ENCODE measurements at regions not wholly inside any gene's neighbourhood (a gene's known extent, or its start where the extent isn't known, plus 50 kb on each side); places are given as distances from the start of the nearest gene placed in this dataset.
"Not testable (repeated sequence)": the region's sequence is repeated elsewhere in the genome, so short reads cannot be mapped to it uniquely, and the experiment has no call there.

DNA sequence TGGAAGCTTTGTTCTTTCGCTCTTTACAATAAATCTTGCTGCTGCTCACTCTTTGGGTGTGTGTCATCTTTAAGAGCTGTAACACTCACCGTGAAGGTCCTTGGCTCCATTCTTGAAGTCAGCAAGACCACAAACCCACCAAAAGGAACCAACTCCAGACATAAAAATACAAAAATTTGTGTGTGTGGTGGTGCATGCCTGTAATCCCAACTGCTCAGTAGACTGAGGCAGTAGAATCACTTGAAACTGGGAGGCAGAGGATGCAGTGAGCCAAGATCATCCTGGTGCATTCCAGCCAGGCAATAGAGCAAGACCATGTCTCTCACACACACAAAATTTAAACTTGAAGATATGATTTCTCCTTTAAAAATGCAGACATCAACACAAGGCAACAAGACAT is 1431.7 kb upstream of the B3GALT2 start:
- no peak for DNase-seq (ENCODE audit: low read depth in 2 of 3, low spot score in 2 of 3)

DNA sequence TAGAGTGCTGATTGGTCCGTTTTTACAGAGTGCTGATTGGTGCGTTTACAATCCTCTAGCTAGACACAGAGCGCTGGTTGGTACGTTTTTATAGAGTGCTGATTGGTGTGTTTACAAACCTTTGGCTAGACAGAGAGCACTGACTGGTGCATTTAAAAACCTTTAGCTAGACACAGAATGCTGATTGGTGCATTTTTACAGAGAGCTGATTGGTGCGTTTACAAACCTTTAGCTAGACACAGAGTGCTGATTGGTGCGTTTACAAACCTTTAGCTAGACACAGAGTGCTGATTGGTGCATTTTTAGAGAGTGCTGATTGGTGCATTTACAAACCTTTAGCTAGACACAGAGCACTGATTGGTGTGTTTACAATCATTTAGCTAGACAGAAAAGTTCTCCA is 1430.9 kb upstream of the B3GALT2 start:
- DNase-seq (ENCODE audit: low read depth in 2 of 3, low spot score in 2 of 3) = not testable (repeated sequence)

DNA sequence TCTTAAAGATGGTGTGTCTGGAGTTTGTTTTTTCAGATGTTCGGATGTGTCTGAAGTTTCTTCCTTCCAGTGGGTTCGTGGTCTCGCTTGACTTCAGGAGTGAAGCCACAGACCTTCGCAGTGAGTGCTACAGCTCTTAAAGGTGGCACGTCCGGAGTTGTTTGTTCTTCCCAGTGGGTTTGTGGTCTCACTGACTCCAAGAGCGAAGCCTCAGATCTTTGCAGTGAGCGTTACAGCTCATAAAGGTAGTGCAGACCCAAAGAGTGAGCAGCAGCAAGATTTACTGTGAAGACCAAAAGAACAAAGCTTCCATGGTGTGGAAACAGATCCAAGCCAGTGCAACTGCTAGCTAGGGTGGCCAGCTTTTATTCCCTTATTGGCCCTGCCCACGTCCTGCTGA is 1430.4 kb upstream of the B3GALT2 start:
- DNase-seq (ENCODE audit: low read depth in 2 of 3, low spot score in 2 of 3) = no peak

- DNase-seq (ENCODE audit: low read depth in 2 of 3, low spot score in 2 of 3) = no peak
Observed at GRCh38 chr1:194602184-194602583, 1415.8 kb upstream of the B3GALT2 start.

DNA sequence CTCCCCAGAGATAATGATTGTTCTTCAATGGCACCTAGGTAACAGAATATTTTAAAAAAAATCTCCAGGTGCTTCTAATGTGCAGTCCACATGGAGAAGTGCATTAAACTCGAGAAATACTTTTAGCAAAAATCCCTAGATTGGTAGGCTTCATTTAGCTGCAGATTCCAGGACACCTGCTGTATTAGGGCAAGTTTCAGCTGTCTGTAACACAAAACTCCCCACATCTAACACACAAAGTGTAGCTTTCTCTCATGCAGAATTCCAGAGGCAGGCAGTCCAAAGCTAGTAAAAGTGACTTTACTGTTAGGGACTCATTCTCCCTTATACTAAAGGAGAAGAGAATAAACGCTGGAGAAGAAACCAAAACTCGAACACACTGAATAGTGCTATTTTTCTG is 1414.3 kb upstream of the B3GALT2 start:
- no peak for DNase-seq (ENCODE audit: low read depth in 2 of 3, low spot score in 2 of 3)

DNA sequence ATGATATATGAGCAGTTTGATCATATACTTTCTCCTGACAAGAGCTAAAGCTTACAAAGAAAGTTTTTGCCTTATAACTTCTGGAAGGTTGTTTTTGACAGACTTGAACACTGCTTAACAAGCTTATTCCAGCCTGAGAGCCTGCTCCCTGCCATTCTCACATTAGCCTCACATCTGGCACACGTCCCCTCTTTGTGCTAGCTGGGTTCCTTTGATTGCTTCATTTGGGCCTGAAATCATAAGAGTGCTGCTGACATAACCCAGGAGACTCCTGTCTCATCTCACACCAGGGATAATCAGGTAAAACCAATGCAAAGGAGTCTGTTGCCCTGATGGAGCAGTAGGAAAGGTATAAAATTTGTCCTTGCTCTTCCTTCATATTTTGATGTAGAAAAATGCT is 1411.7 kb upstream of the B3GALT2 start:
- no peak for DNase-seq (ENCODE audit: low read depth in 2 of 3, low spot score in 2 of 3)

DNA sequence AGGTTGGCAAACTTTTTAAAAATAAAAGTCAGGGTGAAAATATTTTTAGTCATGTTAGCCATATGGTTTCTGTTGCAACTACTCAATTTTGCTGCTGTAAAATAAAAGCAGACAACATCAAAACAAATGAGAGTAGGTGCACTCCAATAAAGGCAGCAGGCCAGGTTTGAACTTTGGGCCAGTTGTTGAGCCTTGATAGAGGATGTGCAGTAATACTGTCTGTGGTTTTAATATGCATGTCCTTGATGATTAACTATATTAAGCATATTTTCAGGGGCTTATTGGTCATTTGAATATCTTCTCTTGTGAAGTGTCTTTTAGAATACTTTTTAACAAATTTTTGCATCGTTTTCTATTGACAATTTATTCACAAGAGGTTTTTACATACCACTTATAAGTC is 1399.9 kb upstream of the B3GALT2 start:
- no peak for DNase-seq (ENCODE audit: low read depth in 2 of 3, low spot score in 2 of 3)

DNA sequence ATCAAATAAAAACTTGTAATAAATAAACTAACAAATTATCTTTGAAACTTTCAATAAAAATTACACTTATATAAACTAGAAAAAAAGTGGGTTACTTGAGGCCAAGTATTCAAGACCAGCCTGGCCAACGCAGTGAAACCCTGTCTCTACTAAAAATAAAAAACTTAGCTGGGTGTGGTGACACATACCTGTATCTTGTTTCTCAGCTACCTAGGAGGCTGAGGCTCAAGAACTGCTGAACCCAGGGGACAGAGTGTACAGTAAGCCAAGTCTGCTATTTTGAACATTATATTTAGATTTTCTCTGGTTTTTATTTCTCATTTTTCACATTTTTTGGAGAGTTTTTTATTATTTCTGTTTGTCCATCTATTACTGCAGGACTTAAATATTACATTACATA is 1397.6 kb upstream of the B3GALT2 start:
- no peak for DNase-seq (ENCODE audit: low read depth in 2 of 3, low spot score in 2 of 3)

DNA sequence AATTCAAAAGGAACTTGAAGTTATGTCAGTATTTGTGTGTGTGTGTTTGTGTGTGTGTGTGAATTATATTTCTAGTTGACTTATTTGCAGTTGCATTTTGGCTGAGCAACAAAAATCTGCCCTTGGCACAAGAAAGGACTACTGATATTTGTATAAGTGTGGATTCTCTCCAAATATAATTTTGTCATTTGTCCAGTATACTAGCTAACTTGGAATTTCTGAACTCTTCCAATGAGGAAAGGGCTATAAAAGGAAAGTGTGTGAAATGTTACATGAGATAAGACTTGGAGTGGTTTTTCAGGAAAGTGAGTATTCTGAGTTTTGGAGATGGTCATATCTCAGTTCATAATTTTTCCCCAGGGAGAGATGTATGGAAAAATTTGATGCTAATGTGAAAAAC is 1384.1 kb upstream of the B3GALT2 start:
- no peak for DNase-seq (ENCODE audit: low read depth in 2 of 3, low spot score in 2 of 3)

- no peak for DNase-seq (ENCODE audit: low read depth in 2 of 3, low spot score in 2 of 3)
Observed at GRCh38 chr1:194568610-194569009, 1382.2 kb upstream of the B3GALT2 start.

- DNase-seq (ENCODE audit: low read depth in 2 of 3, low spot score in 2 of 3) = no peak
Observed at GRCh38 chr1:194548071-194548470, 1361.7 kb upstream of the B3GALT2 start.

DNA sequence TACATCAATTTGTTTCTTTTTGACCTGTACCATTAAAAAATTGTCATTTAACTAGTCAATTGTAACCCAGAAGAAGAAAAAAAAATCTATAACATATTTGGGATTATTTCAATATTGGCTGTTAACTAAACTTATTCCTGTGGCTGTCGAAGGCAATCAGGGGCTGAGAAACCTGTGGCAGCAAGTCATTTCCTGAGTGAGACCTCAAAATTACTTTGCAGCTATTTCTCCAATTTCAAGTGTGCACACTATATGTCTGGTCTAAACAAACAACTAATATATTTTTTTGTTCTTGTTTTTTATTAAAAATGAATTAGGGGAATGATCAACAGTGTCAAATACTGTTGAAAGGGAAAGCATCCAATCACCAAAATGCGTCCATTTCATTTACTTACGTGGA is 1357.6 kb upstream of the B3GALT2 start:
- DNase-seq (ENCODE audit: low read depth in 2 of 3, low spot score in 2 of 3) = no peak

DNA sequence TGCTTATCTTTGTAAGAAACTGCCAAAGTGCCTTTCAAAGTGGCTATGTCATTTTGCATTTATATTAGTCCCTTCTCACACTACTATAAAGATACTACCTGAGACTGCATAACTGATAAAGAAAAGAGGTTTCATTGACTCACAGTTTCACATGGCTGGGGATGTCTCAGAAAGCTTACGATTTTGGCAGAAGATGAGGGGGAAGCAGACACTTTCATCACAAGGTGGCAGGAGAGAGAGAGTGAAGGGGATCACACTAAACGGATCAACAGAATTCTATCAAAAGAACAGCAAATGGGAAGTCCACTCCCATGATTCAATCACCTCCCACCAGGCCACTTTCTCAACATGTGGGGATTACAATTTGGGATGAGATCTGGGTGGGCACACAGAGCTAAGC is 1352.0 kb upstream of the B3GALT2 start:
- no peak for DNase-seq (ENCODE audit: low read depth in 2 of 3, low spot score in 2 of 3)

- no peak for DNase-seq (ENCODE audit: low read depth in 2 of 3, low spot score in 2 of 3)
Observed at GRCh38 chr1:194537521-194537920, 1351.1 kb upstream of the B3GALT2 start.

- no peak for DNase-seq (ENCODE audit: low read depth in 2 of 3, low spot score in 2 of 3)
Observed at GRCh38 chr1:194535369-194535768, 1349.0 kb upstream of the B3GALT2 start.

- no peak for DNase-seq (ENCODE audit: low read depth in 2 of 3, low spot score in 2 of 3)
Observed at GRCh38 chr1:194534784-194535183, 1348.4 kb upstream of the B3GALT2 start.

DNA sequence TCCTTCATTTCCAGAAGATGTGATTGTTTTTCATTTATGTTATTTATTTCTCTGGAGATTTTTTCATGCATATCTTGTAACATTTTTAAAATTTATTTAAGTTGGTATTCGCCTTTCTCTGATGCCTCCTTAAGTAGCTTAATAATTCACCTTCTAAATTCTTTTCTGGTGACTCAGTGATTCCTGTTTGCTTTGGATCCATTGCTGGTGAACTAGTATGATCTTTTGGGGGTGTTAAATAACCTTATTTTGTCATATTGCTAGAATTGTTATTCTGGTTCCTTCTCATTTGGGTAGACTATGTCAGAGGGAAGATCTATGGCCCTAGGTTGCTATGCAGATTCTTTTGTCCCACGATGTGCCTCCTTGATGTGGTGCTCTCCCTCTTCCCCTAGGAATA is 1347.2 kb upstream of the B3GALT2 start:
- DNase-seq (ENCODE audit: low read depth in 2 of 3, low spot score in 2 of 3) = no peak

- DNase-seq (ENCODE audit: low read depth in 2 of 3, low spot score in 2 of 3) = no peak
Observed at GRCh38 chr1:194517567-194517966, 1331.2 kb upstream of the B3GALT2 start.

- DNase-seq (ENCODE audit: low read depth in 2 of 3, low spot score in 2 of 3) = no peak
Observed at GRCh38 chr1:194515916-194516315, 1329.5 kb upstream of the B3GALT2 start.

- no peak for DNase-seq (ENCODE audit: low read depth in 2 of 3, low spot score in 2 of 3)
Observed at GRCh38 chr1:194512957-194513356, 1326.5 kb upstream of the B3GALT2 start.

DNA sequence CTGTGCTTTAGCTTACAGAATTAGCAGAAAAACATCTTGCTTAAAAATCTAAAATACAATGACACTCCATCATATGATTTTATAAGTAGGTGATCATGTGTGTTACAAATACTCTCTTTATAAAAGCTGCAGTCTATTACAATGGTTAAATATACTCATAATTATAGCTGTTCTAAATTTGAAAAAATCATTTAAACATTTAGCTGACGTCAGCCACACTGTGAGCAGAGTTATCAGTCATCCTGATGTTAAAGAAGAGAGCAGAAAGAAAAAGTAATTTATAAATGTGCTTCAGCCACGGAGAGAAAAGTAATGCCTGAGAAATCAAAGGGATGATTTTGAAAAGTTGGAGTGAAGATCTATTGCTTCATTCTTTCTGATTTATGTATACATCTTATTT is 1325.9 kb upstream of the B3GALT2 start:
- DNase-seq (ENCODE audit: low read depth in 2 of 3, low spot score in 2 of 3) = no peak

DNA sequence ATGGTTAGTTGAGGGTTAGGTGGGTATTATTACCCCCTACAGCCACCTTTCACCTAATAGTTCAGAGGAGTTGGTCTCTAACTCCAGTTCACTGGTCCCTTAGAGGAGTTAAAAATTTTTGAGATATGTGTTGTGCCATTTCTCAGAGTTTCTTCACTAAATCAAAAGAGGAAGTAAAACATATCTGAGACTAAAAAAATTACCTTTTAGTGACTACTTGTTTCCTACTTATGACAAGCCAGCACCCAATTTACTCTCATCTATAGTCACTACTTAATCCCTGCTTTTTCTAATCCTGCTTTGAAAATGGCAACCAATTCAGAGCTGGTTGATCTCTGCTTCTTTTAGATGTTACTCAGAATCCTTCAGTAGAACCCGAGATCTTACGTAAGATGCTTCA is 1316.8 kb upstream of the B3GALT2 start:
- DNase-seq (ENCODE audit: low read depth in 2 of 3, low spot score in 2 of 3) = no peak

- no peak for DNase-seq (ENCODE audit: low read depth in 2 of 3, low spot score in 2 of 3)
Observed at GRCh38 chr1:194495434-194495833, 1309.0 kb upstream of the B3GALT2 start.

- DNase-seq (ENCODE audit: low read depth in 2 of 3, low spot score in 2 of 3) = no peak
Observed at GRCh38 chr1:194487172-194487571, 1300.8 kb upstream of the B3GALT2 start.

Data from activated CD8-positive, alpha-beta memory T cell treated with anti-CD3 and anti-CD28 coated beads for 48 hours (primary cell).